Amniotic epithelial cell (primary cell): ENCODE measurements at regions not wholly inside any gene's neighbourhood (a gene's known extent, or its start where the extent isn't known, plus 50 kb on each side); places are given as distances from the start of the nearest gene placed in this dataset.
"Not testable (repeated sequence)": the region's sequence is repeated elsewhere in the genome, so short reads cannot be mapped to it uniquely, and the experiment has no call there.

Experiments used
- DNase-seq: peaks from one replicate; pipeline ENCODE4 v3.0.0-alpha.2; 2010; ENCODE audit warnings: low read depth

DNA sequence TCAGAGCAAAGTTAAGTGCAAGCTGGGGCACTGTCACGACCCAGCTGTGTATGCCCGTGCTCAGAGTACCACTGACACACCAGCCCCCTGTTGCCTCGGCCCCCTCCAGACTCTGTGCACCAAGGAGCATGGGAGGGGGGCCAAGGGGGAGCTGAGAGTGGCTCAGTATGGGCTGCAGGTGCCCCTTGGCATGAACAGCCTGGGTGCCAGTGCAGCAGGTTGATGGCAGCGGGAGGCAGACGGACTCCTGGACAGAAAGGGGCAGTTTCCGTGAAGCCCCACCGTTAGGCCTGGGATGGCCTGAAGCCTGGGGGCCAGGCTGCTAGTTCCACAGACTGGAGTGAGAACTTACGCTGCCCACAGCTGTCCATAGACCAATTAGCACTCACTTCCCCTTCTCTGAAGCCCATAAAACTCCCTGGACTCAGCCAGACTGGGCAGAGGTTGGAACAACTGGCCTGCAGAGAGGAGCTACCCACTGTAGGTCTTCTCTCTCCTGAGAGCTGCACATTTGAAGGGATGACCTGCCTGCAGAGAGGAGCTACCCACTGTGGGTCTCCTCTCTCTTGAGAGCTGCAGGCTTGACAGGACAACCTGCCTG, 182.8 kb downstream of the DEPDC1B start:
- DNase-seq: no peak

DNA sequence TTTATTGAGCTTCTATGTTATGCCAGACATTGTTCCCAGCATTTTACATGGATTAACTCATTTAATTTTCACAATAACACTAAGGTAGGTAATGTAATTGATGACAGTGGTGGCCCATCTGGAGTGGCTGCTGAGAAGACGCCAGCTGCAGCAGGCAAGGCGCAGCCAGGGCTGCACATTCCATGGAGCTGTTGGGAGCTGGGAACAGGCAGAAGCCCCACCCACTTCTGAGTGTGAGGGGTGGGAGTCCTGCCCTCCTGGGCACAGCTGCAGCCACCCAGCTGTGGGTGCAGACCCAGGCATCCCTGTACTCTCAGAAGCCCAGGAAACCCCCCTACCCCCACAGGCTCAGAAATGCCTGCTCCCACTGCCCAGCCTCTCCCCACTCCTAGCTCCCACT, 183.3 kb downstream of the DEPDC1B start:
- no peak for DNase-seq

DNA sequence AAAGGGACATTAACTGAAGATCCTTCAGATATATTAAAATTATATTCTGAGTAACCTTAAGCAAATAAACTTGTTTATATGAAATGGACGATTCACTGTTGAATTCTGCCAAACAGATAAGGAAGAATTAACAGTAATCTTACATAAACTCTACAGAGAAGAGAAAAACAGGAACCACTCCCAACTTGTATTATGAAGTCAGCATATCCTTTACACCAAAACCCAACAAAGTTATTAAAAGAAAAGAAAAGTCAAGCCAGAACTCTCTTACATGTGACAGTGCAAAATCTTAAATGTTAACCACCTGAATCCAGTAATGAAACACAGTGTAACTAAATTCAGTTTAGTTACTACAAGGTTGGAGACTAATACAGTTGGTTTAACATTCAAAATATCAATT, 185.8 kb downstream of the DEPDC1B start:
- DNase-seq: peak; percentile 30

DNA sequence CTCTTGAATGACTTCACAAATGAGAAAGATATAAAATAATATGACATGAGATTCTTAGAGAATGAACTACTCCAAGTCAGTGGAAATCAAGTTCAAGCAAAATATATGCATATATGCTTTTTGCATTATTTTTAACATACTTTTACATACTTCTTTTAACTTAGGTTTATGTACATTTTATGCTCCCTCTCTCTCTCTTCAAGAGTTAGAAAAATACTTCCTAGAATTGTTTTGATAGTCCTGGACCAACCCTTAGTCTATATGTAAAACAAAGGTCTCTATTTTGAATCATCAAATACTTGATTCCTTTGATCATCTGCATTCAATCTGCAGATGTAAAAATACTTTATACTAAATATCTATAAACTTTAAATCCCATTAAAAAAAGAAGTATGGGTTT, 187.8 kb downstream of the DEPDC1B start:
- no peak for DNase-seq

DNA sequence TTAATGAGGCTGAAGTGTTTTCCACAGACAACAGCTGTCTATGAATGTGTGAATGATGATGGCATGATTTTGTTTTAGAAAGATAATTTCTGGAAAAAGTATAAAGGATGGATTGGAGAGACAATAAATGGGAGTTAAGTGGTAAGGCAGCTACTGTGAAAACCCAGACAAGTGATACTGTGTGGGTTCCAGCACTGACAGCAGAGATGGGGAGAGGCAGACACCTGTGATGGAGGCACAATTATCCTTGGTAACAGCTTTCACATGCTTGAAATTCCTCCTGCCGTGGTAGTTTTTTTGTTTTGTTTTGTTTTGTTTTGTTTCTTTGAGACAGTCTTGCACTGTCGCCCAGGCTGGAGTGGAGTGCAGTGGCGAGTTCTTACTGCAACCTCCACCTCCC, 189.3 kb downstream of the DEPDC1B start:
- DNase-seq: no peak

GRCh38 chr5:60510049-60510448, 189.9 kb downstream of the DEPDC1B start:
- no peak for DNase-seq

DNA sequence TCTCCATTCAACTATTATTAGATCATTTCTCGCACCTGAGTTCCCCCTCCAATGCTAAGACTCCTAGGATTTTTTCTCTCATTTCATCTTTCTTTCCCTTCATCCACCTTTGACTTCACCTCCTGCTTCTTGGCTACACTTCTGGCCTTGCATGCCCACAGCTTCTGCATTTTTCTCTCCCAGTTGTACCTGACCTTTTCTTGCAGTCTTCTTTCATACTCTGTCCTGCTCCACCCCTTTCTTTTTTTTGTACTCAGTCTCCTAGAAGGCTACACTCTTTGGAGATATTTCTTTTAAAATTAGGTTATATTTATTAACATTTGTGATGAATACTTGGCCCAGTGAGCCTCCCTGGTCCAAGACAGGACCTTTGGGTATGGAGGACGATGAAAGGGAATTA, 190.4 kb downstream of the DEPDC1B start:
- no peak for DNase-seq

- DNase-seq: peak; percentile 79
These were observed 192.3 kb downstream of the DEPDC1B start for GRCh38 chr5:60507687-60508086.

GRCh38 chr5:60505373-60506171, 194.4 kb downstream of the DEPDC1B start:
- DNase-seq: no peak

GRCh38 chr5:60504342-60504741, 195.6 kb downstream of the DEPDC1B start:
- DNase-seq: no peak

DNA sequence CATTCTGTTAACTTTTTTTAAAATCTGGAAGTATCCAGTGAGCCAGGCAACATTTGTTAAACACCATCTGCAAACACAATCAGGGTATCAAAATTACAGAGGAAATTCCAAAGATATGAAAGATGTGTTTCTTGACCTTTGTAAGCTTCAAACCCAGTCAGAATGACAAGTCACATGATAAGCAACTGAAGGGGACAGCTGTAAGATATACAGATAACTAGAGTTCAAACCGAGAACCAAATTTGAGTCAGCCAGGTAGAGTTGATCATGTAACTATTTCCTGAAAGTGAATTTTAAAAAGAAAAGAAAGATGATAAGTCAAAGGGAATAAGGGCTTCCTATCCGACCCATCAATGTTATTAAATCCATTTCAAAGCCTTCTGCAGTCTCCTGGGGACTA, 196.2 kb downstream of the DEPDC1B start:
- no peak for DNase-seq

GRCh38 chr5:60497706-60498500, 202.1 kb downstream of the DEPDC1B start:
- peak; percentile 80 for DNase-seq

- DNase-seq: no peak
These were observed 204.1 kb downstream of the DEPDC1B start for GRCh38 chr5:60495644-60496520.

DNA sequence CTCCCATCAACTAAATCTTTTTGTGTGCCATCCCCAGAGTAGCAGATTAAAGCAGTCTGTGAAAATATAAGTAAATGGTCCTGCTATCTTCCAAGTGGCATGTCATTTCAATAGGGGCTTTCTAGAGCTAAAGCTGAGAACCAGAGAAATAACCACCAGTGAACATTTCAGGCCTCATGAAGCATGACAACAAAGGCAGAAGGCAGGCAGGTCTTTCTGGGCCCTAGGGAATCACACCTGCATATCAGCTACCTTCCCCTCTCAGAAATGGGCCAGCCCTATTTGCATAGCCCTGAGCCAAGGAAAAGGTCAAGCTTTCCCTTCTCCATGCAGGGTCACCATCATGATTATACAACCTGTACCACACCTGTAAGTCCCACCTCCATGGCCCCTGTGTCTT, 205.3 kb downstream of the DEPDC1B start:
- no peak for DNase-seq

GRCh38 chr5:60494144-60494543, 205.8 kb downstream of the DEPDC1B start:
- no peak for DNase-seq

DNA sequence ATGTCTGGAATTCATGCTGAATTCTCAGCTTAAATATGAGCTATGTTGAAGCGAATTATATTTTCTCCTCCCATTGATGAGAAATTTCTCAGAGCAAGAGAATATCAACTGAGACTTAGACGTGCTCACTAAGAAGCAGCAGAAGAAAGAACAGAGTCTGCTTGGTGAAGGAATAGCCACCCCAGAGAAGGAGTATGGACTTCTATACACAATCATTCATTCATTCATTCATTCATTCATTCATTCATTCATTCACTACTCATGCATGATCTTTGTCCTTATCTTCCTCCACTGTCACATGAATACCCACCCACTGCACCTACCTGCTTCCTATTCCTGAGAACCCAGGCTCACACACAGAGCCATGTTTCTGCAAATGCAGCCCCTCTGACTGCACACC, 206.6 kb downstream of the DEPDC1B start:
- no peak for DNase-seq

GRCh38 chr5:60492958-60493357, 207.0 kb downstream of the DEPDC1B start:
- DNase-seq: no peak

DNA sequence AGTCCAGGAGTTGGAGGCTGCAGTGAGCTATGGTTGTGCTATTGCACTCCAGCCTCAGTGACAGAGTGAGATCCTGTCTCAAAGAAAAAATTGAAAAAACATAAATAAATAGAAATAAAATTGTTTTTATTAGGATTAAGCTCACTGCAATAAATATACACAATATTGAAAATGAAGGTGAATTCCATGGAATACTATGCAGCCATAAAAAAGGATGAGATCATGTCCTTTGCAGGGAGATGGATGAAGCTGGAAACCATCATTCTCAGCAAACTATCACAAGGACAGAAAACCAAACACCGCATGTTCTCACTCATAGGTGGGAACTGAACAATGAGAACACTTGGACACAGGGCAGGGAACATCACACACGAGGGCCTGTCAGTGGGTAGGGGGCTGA, 207.6 kb downstream of the DEPDC1B start:
- DNase-seq: not testable (repeated sequence)

DNA sequence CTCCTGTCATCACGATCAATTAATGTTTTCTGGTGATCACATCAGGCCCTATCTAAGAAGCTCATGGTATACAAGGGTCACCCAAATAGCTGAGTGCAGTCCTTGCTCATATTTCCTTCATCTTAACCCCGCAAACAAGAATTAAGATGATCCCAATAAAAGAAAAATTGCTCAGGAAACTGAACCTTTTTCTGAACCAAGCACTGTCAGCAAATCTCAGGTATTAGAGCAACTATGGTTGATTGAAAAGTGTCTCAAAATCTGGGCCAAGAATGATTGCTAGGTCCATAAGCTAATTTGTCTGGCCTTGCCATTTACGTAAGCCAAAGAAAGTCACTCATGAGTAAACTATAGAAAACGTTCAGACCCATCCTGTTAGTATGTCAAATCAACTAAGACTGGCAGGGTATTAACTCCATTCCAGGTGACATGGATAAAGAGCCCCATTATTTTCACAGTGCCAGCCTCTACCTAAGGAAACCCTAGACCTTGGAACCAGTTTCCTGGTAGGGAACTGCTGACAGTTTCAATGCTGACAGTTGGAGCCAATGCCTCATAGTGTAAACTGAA, 209.3 kb downstream of the DEPDC1B start:
- DNase-seq: no peak

DNA sequence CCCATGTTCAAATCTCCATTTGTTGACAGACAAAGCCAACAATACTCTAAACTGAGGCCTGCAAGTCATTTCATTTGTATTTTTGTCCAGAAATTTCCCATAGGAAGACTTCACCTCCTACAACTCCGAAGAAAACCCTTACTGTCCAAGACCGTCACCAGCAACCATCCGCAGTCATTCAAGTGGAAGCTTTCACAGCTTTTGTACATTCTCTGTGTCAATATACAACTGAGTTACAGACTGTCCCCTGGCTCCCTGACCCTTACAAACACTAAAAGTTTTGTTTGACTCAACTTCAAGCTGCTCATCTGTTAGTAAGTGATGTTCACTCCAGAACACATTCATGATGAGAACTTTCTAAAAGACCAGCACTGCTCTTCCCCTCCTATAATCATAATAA, 210.1 kb downstream of the DEPDC1B start:
- no peak for DNase-seq

DNA sequence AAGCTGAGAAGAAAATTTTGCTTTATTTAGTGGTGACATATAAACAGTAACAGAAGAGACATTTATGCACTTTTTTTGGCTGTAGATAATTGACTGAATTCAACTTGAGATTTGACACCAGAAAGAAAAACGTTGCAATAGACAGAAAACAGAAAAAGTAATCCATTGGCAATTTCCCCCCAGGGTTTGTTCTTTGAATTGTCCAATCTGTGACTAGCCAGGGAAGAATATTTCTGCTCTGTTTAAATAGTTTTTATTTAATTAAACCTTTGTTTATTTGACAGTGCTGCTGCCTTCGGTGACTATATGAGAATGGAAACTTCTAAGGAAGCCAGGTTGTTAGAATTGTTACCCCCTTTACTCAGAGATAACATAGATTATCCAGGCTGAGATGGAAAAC, 210.6 kb downstream of the DEPDC1B start:
- DNase-seq: no peak
